BJ (cell line): ENCODE measurements at regions not wholly inside any gene's neighbourhood (a gene's known extent, or its start where the extent isn't known, plus 50 kb on each side); places are given as distances from the start of the nearest gene placed in this dataset.

Experiments used
- CTCF ChIA-PET: fragments of 350-600 bp; formaldehyde crosslinking; extraction: SDS; loops from one replicate; lab custom pipeline; 2021; ENCODE audit warnings: antibody characterized with exemption, inconsistent platforms; lab: Yijun Ruan, JAX
- POLR2A ChIA-PET: fragments of 300-600 bp; sonication (Branson Sonifier 250); formaldehyde crosslinking; extraction: SDS; loops from one replicate; lab custom pipeline; 2021; ENCODE audit warnings: antibody characterized with exemption; lab: Charles Lee
- DNase-seq: peaks from one replicate; pipeline ENCODE4 v3.0.0-alpha.2; 2011; ENCODE audit warnings: low read depth
- H3K27me3 ChIP-seq: 2 replicates; pipeline ENCODE4 v1.6.0; 2011; ENCODE audit warnings: low read length; ENCODE audit not compliant: control insufficient read depth, insufficient read depth
- H3K36me3 ChIP-seq: 2 replicates; pipeline ENCODE4 v1.5.1; 2011; ENCODE audit warnings: low read length; ENCODE audit not compliant: control insufficient read depth, insufficient read depth
- H3K4me3 ChIP-seq: 2 replicates; pipeline ENCODE4 v1.5.1; 2011; ENCODE audit warnings: low read depth, mild to moderate bottlenecking, control low read depth, low read length
- TF ChIP-seq, protein P1 (sequence below): IDR thresholded peaks from 2 replicates; pipeline ENCODE4 v1.5.1; 2011; ENCODE audit warnings: low read depth, mild to moderate bottlenecking, control low read depth, inconsistent platforms, low read length, moderate library complexity; ENCODE audit not compliant: insufficient read depth

DNA sequence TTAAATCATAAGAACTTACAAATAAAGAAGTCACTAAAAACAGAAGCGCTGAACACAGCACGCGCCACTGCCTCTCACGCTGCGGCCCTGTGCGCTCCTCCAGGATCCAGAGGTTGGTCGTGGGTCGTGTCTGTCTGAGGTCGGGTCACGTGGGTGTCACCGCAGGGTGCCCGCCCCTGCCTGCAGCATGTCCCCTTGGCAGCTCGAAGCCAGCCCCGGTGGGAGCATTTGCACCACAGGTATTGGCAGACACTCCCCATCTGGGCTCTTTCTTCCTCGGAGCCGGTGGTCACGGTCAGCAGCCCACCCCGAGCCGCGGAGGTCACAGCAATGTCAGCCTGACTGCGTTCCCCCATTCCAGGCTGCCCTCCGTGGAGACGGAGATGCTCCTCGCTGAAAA lies 88.6 kb downstream of the PDGFA start:
- TF ChIP-seq, protein P1, sequence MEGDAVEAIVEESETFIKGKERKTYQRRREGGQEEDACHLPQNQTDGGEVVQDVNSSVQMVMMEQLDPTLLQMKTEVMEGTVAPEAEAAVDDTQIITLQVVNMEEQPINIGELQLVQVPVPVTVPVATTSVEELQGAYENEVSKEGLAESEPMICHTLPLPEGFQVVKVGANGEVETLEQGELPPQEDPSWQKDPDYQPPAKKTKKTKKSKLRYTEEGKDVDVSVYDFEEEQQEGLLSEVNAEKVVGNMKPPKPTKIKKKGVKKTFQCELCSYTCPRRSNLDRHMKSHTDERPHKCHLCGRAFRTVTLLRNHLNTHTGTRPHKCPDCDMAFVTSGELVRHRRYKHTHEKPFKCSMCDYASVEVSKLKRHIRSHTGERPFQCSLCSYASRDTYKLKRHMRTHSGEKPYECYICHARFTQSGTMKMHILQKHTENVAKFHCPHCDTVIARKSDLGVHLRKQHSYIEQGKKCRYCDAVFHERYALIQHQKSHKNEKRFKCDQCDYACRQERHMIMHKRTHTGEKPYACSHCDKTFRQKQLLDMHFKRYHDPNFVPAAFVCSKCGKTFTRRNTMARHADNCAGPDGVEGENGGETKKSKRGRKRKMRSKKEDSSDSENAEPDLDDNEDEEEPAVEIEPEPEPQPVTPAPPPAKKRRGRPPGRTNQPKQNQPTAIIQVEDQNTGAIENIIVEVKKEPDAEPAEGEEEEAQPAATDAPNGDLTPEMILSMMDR, result no peak
- Histone ChIP-seq H3K4me3 (no peak overlapping the region), H3K36me3 (no peaks in the 10 kb centered on the region), H3K27me3 (no peaks in the 10 kb centered on the region)
- POLR2A ChIA-PET, result interaction anchor here (0.6 kb wide), 1 partner anchor 54 kb away, joined by 3 read pairs; no protein-coding TSS in a partner anchor
- no peak for DNase-seq
- CTCF ChIA-PET, result no interaction called here

DNA sequence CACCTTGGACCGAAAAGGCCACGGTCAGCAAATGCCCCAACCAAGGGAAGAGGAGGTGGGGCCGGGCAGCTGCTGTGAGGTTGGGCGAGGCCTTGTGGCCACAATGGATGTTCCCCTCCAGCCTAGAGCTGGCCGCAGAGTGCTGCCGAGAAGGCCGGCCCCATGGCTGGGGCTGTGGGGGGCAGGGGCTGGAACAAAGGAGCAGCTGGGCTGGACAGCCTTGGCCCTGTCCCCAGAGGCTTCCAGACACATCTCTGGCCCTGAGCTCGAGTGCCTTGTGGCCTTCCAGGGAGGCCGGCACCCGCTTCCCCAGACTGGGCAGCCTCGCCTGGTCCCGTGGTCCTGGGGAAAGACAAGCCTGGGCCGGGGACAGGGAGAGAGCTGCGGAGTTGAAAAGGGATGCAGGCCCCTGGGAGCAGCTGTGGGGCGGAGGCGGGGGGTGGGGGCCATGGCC lies 88.0 kb downstream of the PDGFA start:
- POLR2A ChIA-PET, result no interaction called here
- CTCF ChIA-PET, result no interaction called here
- Histone ChIP-seq H3K36me3 (no peaks in the 10 kb centered on the region), H3K27me3 (no peaks in the 10 kb centered on the region), H3K4me3 (no peak overlapping the region)
- TF ChIP-seq, protein P1, result no peak
- DNase-seq, result no peak

DNA sequence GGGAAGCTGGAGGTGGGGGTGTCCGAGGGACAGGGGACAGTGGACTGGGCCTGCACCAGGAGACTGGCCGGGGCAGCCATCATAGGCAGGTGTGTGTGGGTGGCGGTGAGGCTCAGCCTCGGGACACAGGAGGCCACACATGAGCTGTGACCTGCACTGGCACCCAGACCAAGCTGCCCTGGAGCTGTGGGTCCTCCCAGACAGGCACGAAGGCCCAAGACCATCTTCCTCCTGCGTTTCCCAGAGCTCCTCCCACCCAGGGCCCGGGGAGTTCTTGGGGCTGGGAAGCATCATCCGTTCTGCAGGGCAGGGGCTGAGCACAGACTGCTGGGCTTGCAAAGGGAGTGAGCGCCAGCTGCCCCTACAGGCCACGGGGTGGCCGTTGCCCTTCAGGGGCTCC lies 87.4 kb downstream of the PDGFA start:
- H3K36me3 ChIP-seq, result no peaks in the 10 kb centered on the region
- H3K27me3 ChIP-seq, result no peaks in the 10 kb centered on the region
- DNase-seq, result no peak
- CTCF ChIA-PET, result no interaction called here
- H3K4me3 ChIP-seq, result no peak overlapping the region
- POLR2A ChIA-PET, result no interaction called here
- TF ChIP-seq, protein P1, result no peak

DNA sequence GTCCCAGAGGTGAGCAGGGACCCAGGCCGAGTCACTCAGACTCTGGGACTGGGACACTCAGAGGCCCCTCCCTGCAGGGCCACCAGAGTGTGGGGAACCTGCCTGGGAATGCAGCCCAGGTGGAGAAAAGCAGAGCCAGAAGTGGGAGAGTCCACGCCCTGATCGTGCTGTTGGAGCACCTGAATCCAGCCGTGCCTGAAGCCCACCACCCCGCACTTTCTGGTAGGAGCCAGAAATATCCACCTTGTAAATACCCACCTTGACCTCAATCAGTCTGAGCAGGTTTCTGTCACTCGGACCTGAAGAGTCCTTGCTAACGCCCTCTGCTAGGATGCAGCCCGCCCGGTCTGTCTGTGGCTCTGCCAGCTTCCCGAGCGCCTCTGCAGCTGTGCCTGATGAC lies 86.7 kb downstream of the PDGFA start:
- DNase-seq, result no peak
- no peaks in the 10 kb centered on the region for H3K27me3 ChIP-seq
- ChIA-PET CTCF (no interaction called here), POLR2A (no interaction called here)
- H3K36me3 ChIP-seq, result no peaks in the 10 kb centered on the region
- TF ChIP-seq, protein P1, result no peak
- H3K4me3 ChIP-seq, result no peak overlapping the region

DNA sequence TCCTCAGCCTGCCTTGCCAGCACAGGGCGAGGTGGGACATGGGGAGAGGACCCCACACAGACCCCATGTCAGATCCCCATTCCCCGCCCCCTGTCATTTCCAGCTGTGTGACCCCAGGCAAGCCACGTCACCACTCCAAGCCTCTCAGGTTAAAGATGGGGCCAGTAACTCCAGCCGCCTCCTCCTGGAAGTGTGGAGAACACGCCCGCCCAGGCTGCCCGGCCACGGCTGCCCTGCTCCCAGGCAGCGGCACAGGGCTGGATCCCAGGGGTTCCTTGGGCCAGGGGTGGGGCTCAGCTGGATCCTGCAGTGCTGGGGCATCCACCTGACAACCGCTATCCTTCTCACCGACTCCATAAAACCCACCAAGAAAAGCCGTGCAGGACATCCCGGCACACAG lies 86.1 kb downstream of the PDGFA start:
- no peak for DNase-seq
- CTCF ChIA-PET, result no interaction called here
- no peaks in the 10 kb centered on the region for H3K27me3 ChIP-seq
- no peak overlapping the region for H3K4me3 ChIP-seq
- no peaks in the 10 kb centered on the region for H3K36me3 ChIP-seq
- TF ChIP-seq, protein P1, result no peak
- POLR2A ChIA-PET, result no interaction called here
